GM19043 (cell line): ENCODE measurements at regions not wholly inside any gene's neighbourhood (a gene's known extent, or its start where the extent isn't known, plus 50 kb on each side); places are given as distances from the start of the nearest gene placed in this dataset.

ENCODE experiments used
- ATAC-seq: cut with Tn5 transposase; IDR thresholded peaks from one replicate; pipeline ENCODE4 v1.9.1; 2021; ENCODE audit warnings: low read depth; ENCODE audit not compliant: unreplicated experiment

DNA sequence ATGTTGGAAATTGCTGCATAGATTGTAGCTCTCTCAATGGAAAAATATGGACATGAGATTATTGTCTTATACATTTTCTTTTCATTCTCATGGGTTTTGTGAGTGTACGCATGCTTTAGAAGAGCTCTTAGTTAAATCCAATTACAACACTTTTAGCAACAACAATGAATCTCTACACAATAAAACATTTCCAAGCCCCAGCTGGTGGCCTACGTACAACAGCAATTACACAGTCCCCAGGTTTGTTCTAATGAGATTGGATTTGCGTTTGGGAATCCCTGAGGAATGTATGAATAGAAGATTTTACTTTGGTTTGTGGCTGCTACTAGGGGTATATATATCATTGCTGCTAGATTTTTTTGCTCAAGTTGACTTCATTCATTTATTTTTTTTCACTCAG, 98.6 kb downstream of the FHDC1 start:
- no peak for ATAC-seq

GRCh38 chr4:153036931-153037482, 100.9 kb downstream of the FHDC1 start:
- no peak for ATAC-seq

DNA sequence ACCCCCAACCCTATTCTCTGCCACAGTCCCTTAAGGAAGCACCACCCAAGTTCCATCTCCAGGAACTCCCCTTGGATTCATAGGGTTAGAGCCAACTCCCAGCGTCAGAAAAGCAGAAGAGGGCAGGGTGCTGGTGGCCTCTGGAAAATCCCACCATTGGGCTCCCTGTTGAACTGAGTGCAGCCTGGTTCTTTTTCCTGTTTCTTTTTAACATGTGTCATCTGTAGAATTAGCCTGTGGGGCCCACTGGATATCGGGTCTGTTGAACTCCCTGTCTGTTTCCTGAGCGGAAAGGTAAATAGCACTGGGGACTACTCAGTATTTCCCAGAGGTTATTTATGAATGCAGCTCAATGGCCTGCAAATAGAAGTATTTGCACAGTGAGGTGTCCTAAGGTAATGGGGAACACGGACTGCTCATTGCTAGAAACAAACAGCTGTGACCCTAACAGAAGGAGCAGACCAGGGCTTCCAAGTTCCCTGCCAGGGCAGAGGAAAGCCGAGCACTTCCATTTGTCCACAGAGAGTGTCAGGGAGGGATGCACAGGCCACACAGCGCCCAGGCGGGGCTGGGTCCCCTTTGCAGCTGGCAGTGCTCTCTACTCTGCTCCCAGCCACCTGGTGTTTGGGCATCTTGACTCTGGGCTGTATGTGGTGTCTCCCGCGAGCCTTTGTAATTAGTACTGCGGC, 102.6 kb downstream of the FHDC1 start:
- no peak for ATAC-seq

GRCh38 chr4:153039542-153040185, 103.5 kb downstream of the FHDC1 start:
- ATAC-seq: no peak

- no peak for ATAC-seq
Measured at GRCh38 chr4:153040677-153041076, 104.6 kb downstream of the FHDC1 start.

GRCh38 chr4:153044036-153044435, 107.9 kb downstream of the FHDC1 start:
- no peak for ATAC-seq

GRCh38 chr4:153045111-153045982, 109.2 kb downstream of the FHDC1 start:
- ATAC-seq: peak; percentile 66

- ATAC-seq: no peak
Measured at GRCh38 chr4:153058671-153059060, 122.5 kb downstream of the FHDC1 start.

DNA sequence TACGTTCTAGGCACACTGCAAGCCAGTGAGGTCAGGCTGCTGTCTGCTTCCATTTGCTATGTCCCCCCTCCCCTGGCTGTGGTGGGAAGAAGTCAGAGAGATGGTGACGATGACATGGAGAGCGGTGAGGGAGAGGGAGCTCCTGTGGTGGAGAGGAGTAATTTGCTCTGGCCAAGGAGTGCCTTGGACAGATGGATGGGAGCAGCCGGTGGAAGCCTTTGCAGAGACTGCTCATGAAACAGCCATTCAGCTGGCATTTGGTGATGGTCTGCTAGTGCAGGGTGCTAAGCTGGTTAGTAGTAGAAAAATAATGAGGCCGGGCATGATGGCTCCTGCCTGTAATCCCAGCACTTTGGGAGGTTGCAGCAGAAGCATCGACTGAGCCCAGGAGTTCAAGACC, 124.1 kb downstream of the FHDC1 start:
- no peak for ATAC-seq

DNA sequence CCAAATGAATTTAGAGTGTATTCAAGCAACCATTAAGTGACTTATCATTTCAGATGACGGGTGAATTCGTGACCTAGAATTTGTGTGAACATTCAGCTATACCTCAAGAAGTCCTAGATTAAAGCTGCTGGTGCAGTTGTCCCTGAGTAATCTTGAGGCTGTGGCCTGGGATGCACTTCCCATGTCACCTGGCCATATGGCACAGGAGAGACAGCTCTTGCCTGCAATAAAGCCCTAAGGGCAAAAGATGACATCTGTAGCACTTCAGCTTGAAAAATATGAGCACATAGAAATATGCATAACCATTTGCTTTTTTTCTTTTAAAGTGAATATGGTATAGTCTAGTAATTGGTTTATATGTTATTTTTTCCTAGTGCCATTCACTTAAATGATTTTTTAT, 125.8 kb downstream of the FHDC1 start:
- no peak for ATAC-seq

DNA sequence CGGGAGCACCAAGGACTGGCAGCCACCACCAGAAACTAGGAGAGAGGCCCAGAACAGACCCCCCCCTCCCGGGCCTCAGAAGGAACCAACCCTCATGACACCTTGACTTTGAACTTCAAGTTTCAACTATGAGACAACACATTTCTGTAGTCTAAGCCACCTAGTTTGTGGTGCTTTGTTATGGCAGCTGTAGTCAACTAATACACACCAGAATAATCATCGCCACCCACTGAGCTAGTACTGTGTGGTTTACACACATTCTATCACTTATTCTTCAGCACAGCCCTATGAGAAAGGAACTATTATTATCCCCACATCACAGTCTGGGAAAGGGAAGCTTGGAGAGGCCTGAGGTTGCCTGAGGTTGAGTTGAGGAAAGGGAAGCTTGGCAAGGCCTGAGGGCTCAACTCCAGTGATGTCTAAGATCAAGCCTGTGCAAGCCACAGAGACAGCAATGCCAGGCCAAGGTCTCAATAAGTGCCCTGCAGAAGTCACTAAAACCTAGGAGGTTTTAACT, 126.6 kb downstream of the FHDC1 start:
- ATAC-seq: no peak

DNA sequence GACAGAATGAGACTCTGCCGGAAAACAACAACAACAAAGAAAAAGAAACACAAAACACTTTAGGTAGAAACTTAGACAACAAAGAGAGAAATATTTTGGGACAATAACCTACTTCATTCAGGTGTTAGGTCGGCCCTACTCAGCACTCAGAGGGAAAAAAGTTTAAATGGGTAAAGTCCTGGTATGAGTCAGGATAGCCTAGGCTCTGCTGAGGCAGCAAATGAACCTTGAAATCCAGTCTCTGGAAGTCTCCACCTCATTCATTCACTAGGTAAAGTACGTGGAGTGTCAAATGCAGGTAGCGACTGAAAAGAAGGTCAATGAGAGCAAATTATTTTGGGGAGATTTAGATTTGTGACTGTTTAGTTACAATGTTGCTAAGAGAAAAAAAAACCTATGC, 127.4 kb downstream of the FHDC1 start:
- no peak for ATAC-seq

DNA sequence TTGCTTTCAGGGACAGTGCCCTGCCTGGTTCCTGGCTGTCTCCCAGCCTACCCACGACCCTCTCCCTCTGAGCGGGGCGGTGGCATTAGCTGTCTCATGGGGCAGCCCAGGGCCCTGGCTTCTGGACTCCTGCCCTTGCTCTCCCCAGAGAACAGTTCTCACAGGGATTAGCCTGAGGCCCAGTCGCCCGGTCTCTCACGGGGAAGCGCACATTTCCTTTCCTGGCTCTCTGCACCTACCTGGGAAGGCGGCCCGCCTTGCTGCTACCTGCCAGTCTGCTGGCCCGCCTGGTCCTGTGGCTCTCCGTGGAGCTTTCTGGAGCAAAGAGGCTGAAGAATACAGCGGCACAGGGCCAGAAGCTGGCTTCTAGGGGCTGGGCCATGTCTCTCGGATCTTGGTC, 128.4 kb downstream of the FHDC1 start:
- ATAC-seq: no peak

GRCh38 chr4:153065276-153065675, 129.2 kb downstream of the FHDC1 start:
- ATAC-seq: no peak

DNA sequence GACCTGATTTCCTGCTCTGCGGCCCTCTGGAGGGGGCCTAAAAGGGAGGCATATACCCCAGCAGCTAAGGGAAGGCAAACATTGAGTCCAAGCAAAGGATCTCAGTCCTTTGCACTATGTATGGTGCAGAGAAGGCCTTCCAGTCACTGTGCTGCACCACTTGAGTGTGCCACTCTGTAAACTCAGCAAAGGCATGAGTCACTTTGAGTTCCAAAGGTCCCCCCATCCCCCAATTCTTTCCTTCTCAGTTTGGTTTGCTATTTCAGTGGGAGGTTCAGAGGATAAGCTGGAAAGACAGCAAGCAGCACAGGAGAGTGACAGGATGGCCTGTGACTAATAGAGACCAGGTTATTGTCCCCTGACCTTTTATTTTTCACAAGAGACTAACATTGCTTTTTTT, 131.3 kb downstream of the FHDC1 start:
- ATAC-seq: no peak

DNA sequence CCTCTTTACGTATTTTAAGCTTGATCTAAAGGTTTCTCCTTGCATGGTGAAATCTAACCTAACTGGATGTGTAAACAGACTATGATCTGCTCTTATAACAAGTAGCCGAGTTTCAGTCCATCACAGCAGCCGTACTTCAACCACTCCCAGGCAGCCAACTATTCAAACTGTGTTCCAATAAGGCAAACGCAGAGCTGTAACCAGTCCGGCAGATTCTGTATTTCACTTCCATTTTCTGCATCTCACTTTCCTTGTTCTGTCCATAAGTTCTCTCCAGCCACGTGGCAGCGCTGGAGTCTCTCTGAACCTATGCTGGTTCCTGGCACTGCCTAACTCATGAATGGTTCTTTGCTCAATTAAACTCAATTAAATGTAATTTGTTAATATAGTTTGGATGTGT, 132.6 kb downstream of the FHDC1 start:
- ATAC-seq: no peak

- no peak for ATAC-seq
Measured at GRCh38 chr4:153071958-153072598, 132.2 kb upstream of the TRIM2 start.

- no peak for ATAC-seq
Measured at GRCh38 chr4:153072661-153073060, 131.6 kb upstream of the TRIM2 start.

- ATAC-seq: no peak
Measured at GRCh38 chr4:153074486-153074885, 129.8 kb upstream of the TRIM2 start.

DNA sequence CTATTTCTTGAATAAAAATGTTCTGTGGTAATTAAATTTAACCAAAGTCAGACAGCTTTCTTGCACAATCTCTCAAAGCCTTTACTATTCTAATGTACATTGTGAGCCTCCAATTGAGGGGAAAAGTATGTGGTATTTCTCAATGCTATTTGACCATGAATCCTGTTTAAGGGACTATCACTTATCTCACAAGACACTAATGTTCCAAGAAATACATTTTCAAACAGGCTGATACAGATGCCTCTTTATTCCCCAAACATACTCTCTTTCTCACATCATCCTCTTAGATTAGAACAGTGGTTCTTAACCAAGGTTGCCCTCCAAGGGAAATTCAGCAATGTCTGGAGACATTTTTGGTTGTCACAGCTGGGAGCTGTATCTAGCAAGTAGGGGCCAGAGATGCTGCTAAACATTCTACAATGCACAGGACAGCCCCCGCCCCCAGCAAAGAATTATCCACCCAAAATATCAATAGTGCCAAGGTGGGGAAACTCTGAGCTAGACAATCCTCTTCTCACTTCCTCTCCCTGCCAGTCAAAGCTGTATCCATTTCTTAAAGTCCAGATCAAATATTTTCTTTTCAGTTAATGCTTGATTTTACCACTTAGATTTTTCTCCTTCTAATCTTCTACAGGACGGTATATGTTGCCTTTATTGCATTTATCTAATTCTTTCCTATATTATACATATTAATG, 129.2 kb upstream of the TRIM2 start:
- no peak for ATAC-seq
